NK-92 (cell line): ENCODE measurements at regions not wholly inside any gene's neighbourhood (a gene's known extent, or its start where the extent isn't known, plus 50 kb on each side); places are given as distances from the start of the nearest gene placed in this dataset.

Experiments used
- DNase-seq: peaks from one replicate; lab custom pipeline; 2025; ENCODE audit not compliant: unreplicated experiment; lab: John Stamatoyannopoulos, UW

DNA sequence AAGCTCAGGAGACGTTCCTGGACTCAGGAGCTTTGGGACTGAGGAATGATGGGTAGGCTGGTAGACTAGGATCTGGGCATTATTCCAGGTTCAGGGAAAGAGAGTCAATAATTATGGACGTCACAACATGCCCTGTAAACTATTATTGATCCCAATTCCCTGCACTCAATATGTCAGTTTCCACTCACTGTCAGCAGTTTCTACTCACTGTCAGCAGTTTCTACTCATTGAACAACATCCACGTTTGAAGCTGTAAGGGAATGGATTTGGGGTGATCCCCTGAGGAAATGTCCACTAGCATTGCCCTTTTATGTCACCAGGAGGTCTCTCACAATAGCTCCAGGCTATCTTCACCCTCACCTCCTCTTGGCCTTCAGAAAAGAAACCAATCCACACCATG lies 1268.6 kb downstream of the TYW1 start:
- no peak for DNase-seq

- DNase-seq: no peak
These were observed 1269.5 kb downstream of the TYW1 start for GRCh38 chr7:68266004-68266579.

DNA sequence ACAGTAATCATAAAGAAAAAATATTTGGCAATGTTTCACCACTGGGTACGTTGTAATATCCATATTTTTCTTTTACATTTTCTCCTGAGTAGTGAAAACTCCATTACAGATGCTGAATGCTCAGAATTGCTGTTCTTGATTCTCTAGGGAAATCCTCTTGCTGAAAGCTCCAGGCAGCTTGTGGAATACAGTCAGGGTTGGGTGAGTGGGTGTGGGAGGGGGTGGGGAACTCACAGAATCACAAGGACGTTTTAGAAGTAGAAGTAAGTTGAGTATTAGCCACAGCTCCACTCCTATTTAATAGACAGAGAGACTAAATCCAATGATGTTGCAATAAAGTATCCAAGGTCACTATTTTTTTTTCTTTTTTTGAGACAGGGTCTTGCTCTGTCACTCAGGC lies 1270.9 kb downstream of the TYW1 start:
- DNase-seq: no peak

DNA sequence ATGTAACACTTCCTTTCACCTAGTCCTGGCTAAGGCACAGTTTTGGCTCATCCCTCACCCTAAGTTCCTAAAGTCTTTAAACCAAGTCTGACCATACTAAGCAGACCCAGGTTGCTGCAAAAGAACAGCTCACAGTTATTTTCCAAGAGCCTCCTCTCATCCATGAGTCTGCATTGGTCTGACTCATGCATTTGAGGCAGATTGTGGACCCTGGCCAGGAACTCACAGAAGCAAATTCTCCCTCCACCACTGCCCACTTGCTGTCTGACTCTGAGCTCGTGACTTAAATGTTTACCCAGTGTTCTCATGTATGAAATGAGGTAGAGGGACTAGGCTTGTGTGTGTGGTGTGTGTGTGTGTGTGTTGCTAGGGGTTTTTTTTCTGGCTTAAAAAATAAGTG lies 1272.8 kb downstream of the TYW1 start:
- DNase-seq: no peak

- DNase-seq: no peak
These were observed 1275.9 kb downstream of the TYW1 start for GRCh38 chr7:68272507-68272906.

DNA sequence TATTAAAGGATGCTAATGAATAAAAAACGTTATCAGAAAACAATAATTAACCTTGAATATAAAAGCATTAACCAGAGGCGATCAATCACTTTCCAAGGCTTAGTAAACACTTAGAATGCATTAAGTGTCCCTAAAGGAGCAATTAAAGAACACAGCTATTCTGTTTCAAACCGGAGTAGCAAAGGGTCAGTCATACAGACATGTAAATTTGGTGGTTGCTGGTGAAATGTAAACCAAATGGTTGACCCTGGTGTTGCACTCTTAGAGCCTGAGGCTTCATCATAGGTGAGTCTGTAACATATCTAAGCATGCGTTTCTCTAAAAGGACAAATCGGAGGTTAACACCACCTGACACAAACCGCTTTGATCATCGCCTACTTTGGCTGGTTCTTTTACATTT lies 1280.1 kb downstream of the TYW1 start:
- no peak for DNase-seq

GRCh38 chr7:68279827-68280400 lies 1283.3 kb downstream of the TYW1 start:
- DNase-seq: no peak

DNA sequence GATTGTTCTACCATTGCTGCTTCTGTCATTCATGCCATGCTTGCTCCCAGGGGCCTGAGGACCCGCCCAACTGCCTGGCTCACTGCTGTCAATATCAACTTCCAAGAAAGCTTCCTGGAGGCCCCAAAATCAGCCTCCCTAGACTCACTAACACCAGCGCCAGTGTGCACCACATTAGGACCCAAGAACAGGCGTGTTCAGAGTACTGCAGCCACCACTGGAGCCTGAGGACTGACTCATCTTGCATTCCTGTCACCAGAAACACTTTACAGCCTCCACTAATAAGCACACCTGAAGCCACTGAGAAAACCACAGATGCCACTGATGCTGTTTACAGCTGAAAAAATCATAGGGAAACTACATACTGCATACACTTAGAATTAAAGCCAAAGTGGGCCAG lies 1284.3 kb downstream of the TYW1 start:
- no peak for DNase-seq

- no peak for DNase-seq
These were observed 1291.5 kb downstream of the TYW1 start for GRCh38 chr7:68288144-68288593.

DNA sequence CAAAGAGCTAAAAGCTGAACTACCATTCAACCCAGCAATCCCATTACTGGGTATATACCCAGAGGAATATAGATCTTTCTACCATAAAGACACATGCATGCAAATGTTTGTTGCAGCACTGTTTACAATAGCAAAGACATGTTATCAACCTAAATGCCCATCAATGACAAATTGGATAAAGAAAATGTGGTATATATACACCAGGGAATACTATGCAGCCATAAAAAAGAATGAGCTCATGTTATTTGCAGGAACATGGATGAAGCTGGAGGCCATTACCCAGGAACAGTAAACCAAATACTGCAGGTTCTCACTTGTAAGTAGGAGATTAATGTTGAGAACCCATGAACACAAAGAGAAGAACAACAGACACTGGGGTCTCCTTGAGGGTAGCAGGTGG lies 1295.1 kb downstream of the TYW1 start:
- no peak for DNase-seq

GRCh38 chr7:68295386-68295785 lies 1298.8 kb downstream of the TYW1 start:
- no peak for DNase-seq

DNA sequence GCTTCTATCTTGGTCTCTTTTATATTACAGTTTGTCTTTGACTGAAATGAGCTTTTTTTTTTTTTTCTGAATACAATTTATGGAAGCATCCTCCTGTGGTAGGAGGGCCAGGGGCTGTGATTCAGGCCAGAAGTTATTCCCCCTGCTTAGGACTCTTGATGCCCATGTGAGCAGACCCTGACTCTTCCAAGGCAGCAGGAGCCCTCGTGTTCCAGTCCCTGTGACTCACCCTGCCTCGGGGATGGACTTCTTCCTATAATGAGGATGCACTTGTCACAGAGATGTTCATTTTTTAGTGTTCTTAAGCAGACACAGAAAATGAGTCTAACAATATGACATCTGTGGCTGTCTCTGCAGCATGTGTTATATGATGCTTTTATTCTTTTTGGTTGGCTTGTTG lies 1293.7 kb upstream of the AUTS2 start:
- no peak for DNase-seq

DNA sequence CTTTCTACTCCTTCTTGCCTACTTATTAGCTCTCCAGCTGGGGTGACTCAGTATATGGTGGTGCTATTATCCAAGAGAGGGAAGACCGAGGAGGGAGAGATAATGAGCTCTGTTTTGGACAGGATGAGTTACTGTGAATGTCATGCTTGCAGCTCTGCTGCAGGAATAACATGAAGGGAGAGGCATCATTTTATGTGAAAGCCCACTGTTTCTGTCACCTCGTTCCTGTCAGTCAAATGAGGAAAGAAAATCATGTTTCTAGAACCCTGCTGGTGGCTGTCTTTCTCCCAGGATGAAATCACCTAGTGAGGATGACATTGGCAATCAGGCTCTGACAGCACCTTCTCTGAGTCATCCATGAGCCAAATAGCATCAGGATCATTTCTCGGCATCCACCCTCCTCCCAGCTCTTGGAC lies 1291.6 kb upstream of the AUTS2 start:
- DNase-seq: no peak

GRCh38 chr7:68309271-68309670 lies 1289.0 kb upstream of the AUTS2 start:
- DNase-seq: no peak

DNA sequence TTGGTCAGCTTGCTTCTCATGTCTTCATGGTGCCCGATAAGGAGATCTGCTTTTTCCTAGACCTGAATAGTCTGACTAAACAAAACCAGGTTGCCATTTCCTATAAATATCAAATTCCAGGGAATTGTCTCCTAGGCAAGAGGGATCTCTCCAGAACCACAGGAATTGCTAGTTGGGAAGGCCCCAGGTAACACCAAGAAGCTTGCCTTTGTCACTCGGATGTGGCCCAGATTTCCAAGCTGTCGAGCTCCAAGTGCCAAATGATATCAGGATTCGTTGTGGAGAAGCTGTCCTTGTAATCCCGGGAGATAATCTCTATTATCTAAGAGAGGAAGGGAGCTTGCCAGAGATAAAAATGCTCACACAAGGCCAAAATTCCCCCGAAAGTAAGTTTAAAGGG lies 1288.5 kb upstream of the AUTS2 start:
- no peak for DNase-seq

GRCh38 chr7:68311958-68312357 lies 1286.3 kb upstream of the AUTS2 start:
- no peak for DNase-seq

GRCh38 chr7:68313806-68314205 lies 1284.5 kb upstream of the AUTS2 start:
- no peak for DNase-seq

DNA sequence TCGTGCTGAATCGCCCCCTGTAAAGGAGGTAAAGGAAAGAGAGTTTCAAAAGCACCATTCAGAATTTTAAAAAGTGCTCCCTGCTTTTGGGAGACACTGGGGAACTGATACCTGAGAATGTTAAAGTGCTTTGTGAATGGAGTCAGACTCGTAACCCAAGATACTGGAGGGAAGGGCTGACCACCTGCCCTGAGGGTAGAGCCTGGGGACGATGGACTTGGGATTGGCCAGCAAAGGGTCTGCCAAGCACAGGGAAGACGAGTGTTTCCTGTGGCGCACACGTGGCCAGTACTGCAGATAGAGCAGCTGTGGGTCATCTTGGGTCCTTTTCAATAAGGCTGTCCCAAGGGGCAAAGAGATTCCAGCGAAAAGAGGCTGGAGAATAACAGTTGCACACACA lies 1284.1 kb upstream of the AUTS2 start:
- DNase-seq: no peak

DNA sequence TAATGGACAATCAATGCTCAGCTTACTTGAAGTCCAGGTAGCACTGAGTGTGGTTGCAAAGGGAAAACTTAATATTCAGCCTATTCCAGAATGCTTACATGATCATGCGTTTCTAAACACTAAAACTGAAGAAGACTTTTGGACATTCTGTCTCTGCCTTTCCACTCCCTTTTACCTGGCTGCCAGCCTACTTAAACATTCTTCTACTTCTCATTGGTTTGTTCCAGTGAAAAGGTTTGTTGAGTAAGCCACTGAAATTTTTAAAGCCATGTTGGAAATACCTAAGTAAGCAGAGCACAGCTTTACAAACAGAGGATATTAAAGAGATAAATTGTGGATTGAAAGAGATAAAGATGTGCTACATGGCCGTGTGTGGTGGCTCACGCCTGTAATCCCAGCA lies 1280.8 kb upstream of the AUTS2 start:
- no peak for DNase-seq

GRCh38 chr7:68319061-68319460 lies 1279.2 kb upstream of the AUTS2 start:
- DNase-seq: no peak

DNA sequence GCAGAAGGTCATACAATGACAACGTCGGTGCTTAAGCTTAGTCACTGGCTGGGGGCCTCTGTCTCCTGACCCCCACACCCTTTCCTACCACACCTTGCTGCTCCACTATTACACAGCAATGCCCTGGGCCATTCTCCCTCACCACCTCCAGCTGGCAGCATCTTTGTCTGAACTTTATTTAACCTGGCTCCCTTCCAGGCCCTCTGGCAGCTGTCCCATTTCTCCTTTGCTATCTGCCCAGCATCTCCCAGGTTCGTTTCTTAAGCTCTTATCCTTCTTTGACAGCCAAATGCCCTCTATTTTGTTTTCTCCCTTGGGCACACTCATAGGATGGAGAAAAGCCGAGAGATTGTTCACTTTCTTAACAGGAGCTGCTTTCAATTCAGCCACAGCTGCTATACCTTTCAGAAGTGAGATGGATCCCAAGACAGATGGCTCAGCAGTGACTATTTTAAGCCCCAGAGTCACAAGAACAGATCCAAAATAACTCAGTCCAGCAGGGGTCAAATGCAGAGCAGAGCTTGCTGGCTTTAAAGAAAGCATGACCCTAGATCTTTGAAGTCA lies 1277.1 kb upstream of the AUTS2 start:
- no peak for DNase-seq

DNA sequence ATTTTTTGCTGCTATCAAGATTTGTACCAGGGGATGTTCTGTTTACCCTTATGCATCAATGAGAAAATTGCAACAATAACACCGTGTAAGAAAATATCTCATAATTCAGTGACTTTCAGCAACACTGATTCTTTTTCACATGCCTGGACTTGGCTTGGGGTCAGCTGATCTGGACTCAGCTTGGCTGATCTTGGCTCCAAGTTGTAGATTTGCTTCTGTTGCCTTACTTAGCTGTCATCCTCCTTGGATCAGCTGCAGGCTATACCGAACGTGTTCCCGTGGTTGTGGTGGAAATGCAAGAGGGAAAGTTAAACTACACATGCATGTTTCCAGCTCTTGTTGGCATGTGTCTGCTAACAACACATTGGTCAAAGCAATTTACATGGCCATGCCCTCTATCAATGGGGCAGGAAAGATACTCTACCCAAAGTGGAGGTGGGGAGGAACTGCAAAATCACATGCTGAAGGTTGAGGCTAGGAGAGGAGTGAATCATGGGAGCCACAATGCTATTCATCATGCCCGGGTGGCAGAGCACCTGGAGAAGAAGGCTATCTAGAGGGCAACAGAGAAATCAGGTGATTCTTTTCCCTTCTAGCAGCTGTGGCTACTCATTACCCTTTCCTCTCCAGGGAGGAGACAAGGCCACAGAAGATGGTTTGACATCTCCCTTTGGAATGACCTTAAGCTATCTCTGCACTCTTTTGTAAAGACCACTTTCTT lies 1276.3 kb upstream of the AUTS2 start:
- no peak for DNase-seq
